IMR-90 (cell line): ENCODE measurements at regions not wholly inside any gene's neighbourhood (a gene's known extent, or its start where the extent isn't known, plus 50 kb on each side); places are given as distances from the start of the nearest gene placed in this dataset.

ENCODE experiments used
- ATAC-seq: fragments of 200-7000 bp; cut with Tn5 transposase; 2 replicates; pipeline ENCODE4 v1.9.1; 2020; ENCODE audit warnings: low read depth, mild to moderate bottlenecking, moderate library complexity
- BruUV-seq: library from RNA; stranded (reverse); fragments of 400-500 nt; replicated peaks from 2 replicates; lab custom pipeline; 2021; lab: Mats Ljungman, UMichigan
- CTCF ChIA-PET: fragments of 300-600 bp; formaldehyde crosslinking; extraction: SDS; loops from one replicate; lab custom pipeline; 2021; ENCODE audit warnings: antibody characterized with exemption; lab: Yijun Ruan, JAX
- POLR2A ChIA-PET: fragments of 300-600 bp; sonication (Branson Sonifier 250); formaldehyde crosslinking; loops from one replicate; lab custom pipeline; 2022; ENCODE audit warnings: antibody characterized with exemption; ENCODE audit not compliant: unreplicated experiment; lab: Charles Lee
- DNase-seq: peaks from one replicate; pipeline ENCODE4 v3.0.0; 2013
- H2AFZ ChIP-seq: replicated peaks from 2 replicates; pipeline ENCODE3; 2013; ENCODE audit warnings: low read length, mild to moderate bottlenecking; ENCODE audit not compliant: poor library complexity
- H2AK5ac ChIP-seq: 2 replicates; pipeline ENCODE4 v1.6.1; 2013; ENCODE audit warnings: low read depth, low read length, inconsistent platforms
- H2AK9ac ChIP-seq: replicated peaks from 2 replicates; pipeline ENCODE3; 2013; ENCODE audit warnings: mild to moderate bottlenecking, low read depth, low read length, moderate library complexity; ENCODE audit not compliant: poor library complexity
- H2BK120ac ChIP-seq: 2 replicates; pipeline ENCODE4 v1.6.1; 2013; ENCODE audit warnings: low read depth, low read length, inconsistent platforms
- H2BK15ac ChIP-seq: 3 replicates; pipeline ENCODE4 v1.6.1; 2013; ENCODE audit warnings: low read depth, low read length, inconsistent platforms
- H2BK20ac ChIP-seq: 2 replicates; pipeline ENCODE4 v1.6.1; 2013; ENCODE audit warnings: low read depth, mild to moderate bottlenecking, inconsistent platforms, low read length, moderate library complexity
- H2BK5ac ChIP-seq: 2 replicates; pipeline ENCODE4 v1.6.1; 2013; ENCODE audit warnings: mild to moderate bottlenecking, low read depth, low read length, inconsistent platforms; ENCODE audit not compliant: poor library complexity, severe bottlenecking
- H3K14ac ChIP-seq: replicated peaks from 2 replicates; pipeline ENCODE4 v1.6.1; 2013; ENCODE audit warnings: low read depth, low read length, inconsistent platforms
- H3K18ac ChIP-seq: 2 replicates; pipeline ENCODE4 v1.6.1; 2013; ENCODE audit warnings: low read depth, low read length, control low read depth
- H3K23ac ChIP-seq: 2 replicates; pipeline ENCODE4 v1.6.1; 2013; ENCODE audit warnings: low read depth, low read length, inconsistent platforms
- H3K27ac ChIP-seq: 2 replicates; pipeline ENCODE4 v1.5.1; 2013; ENCODE audit warnings: mild to moderate bottlenecking, control low read depth, low read length; ENCODE audit not compliant: insufficient read depth
- H3K27me3 ChIP-seq: 2 replicates; pipeline ENCODE4 v1.6.1; 2013; ENCODE audit warnings: low read length; ENCODE audit not compliant: control insufficient read depth, insufficient read depth
- H3K36me3 ChIP-seq: 2 replicates; pipeline ENCODE4 v1.6.1; 2013; ENCODE audit warnings: low read length, mixed read lengths; ENCODE audit not compliant: control insufficient read depth, insufficient read depth
- H3K4ac ChIP-seq: 2 replicates; pipeline ENCODE4 v1.6.1; 2013; ENCODE audit warnings: low read depth, low read length, inconsistent platforms
- H3K4me1 ChIP-seq: 2 replicates; pipeline ENCODE4 v1.6.1; 2013; ENCODE audit warnings: low read length, mixed read lengths; ENCODE audit not compliant: control insufficient read depth, insufficient read depth
- H3K4me2 ChIP-seq: 2 replicates; pipeline ENCODE4 v1.6.1; 2013; ENCODE audit warnings: low read depth, mild to moderate bottlenecking, control low read depth, low read length, moderate library complexity
- H3K4me3 ChIP-seq: 2 replicates; pipeline ENCODE4 v1.5.1; 2013; ENCODE audit warnings: low read depth, mild to moderate bottlenecking, control low read depth, low read length, moderate library complexity; ENCODE audit not compliant: insufficient read depth
- H3K56ac ChIP-seq: 2 replicates; pipeline ENCODE4 v1.6.1; 2013; ENCODE audit warnings: low read length, inconsistent platforms; ENCODE audit not compliant: insufficient read depth; ENCODE audit errors: extremely low read depth
- H3K79me1 ChIP-seq, 2 experiments: 2 replicates each; pipeline ENCODE4 v1.6.1; 2013; ENCODE audit warnings: low read length in 2 of 2, inconsistent platforms in 1 of 2, low read depth in 1 of 2
- H3K9ac ChIP-seq: 2 replicates; pipeline ENCODE4 v1.6.1; 2013; ENCODE audit warnings: low read depth, low read length, control low read depth
- H3K9me1 ChIP-seq: 2 replicates; pipeline ENCODE4 v1.6.1; 2013; ENCODE audit warnings: low read length, inconsistent platforms; ENCODE audit not compliant: insufficient read depth
- H3K9me3 ChIP-seq: 2 replicates; pipeline ENCODE4 v1.6.1; 2013; ENCODE audit warnings: low read length; ENCODE audit not compliant: control insufficient read depth, insufficient read depth
- H4K20me1 ChIP-seq: 2 replicates; pipeline ENCODE4 v1.6.1; 2013; ENCODE audit warnings: low read length, inconsistent platforms; ENCODE audit not compliant: insufficient read depth
- H4K5ac ChIP-seq: 2 replicates; pipeline ENCODE4 v1.6.1; 2013; ENCODE audit warnings: mild to moderate bottlenecking, low read depth, low read length, control low read depth
- H4K8ac ChIP-seq, 2 experiments: 2 replicates each; pipeline ENCODE4 v1.6.1; 2013; ENCODE audit warnings: low read depth in 2 of 2, low read length in 2 of 2, control low read depth in 1 of 2, inconsistent platforms in 1 of 2
- H4K91ac ChIP-seq: 2 replicates; pipeline ENCODE4 v1.6.1; 2013; ENCODE audit warnings: low read depth, low read length, inconsistent platforms; ENCODE audit not compliant: insufficient read depth
- CEBPB ChIP-seq: IDR thresholded peaks from 2 replicates; pipeline ENCODE4 v1.6.1; 2012; ENCODE audit warnings: low read depth, low read length, improper control_type of control experiment
- CHD1 ChIP-seq: IDR thresholded peaks from 2 replicates; pipeline ENCODE4 v1.6.1; 2012; ENCODE audit warnings: low read depth, low read length, improper control_type of control experiment
- CTCF ChIP-seq: conservative IDR thresholded peaks from 2 replicates; pipeline ENCODE4 v1.5.1; 2012; ENCODE audit warnings: mild to moderate bottlenecking, low read depth, low read length, improper control_type of control experiment
- MAFK ChIP-seq: IDR thresholded peaks from 2 replicates; pipeline ENCODE4 v1.6.1; 2012; ENCODE audit warnings: low read depth, low read length, improper control_type of control experiment
- MAZ ChIP-seq: IDR thresholded peaks from 2 replicates; pipeline ENCODE4 v1.6.1; 2012; ENCODE audit warnings: low read depth, mild to moderate bottlenecking, low read length, improper control_type of control experiment, moderate library complexity, borderline replicate concordance
- NFE2L2 ChIP-seq: fragments of 150-350 bp; IDR thresholded peaks from 2 replicates; pipeline ENCODE4 v1.6.1; 2016; ENCODE audit warnings: low read depth, mild to moderate bottlenecking, low read length
- POLR2A ChIP-seq: IDR thresholded peaks from 2 replicates; pipeline ENCODE4 v1.6.1; 2012; ENCODE audit warnings: mild to moderate bottlenecking, low read depth, low read length
- RAD21 ChIP-seq: IDR thresholded peaks from 2 replicates; pipeline ENCODE4 v1.6.1; 2012; ENCODE audit warnings: low read length, improper control_type of control experiment
- RCOR1 ChIP-seq: IDR thresholded peaks from 2 replicates; pipeline ENCODE4 v1.6.1; 2012; ENCODE audit warnings: mild to moderate bottlenecking, low read length, improper control_type of control experiment; ENCODE audit not compliant: insufficient replicate concordance
- RFX5 ChIP-seq: IDR thresholded peaks from 2 replicates; pipeline ENCODE4 v1.8.0; 2012; ENCODE audit warnings: low read depth, mild to moderate bottlenecking, low read length, moderate library complexity
- SMC3 ChIP-seq: fragments of 150-350 bp; IDR thresholded peaks from 2 replicates; pipeline ENCODE4 v1.6.1; 2016; ENCODE audit warnings: low read depth, mild to moderate bottlenecking, antibody characterized with exemption, low read length, moderate library complexity
- USF2 ChIP-seq: fragments of 150-350 bp; IDR thresholded peaks from 2 replicates; pipeline ENCODE4 v1.6.1; 2017; ENCODE audit warnings: mild to moderate bottlenecking, antibody characterized with exemption, low read length, low read depth
- WGBS, 2 experiments: methylation state at CpG; one replicate each; pipeline versions ENCODE4 v1.1.5 to v1.1.7; 2013; ENCODE audit warnings: missing lambda C conversion rate in 2 of 2; ENCODE audit not compliant: insufficient read length in 1 of 2; ENCODE audit errors: extremely low coverage in 2 of 2; 5-methylcytosine and 5-hydroxymethylcytosine counted together
- dilution Hi-C: fragments of 300-500 bp; cut with HindIII; formaldehyde crosslinking; loops from one replicate; pipeline ENCODE4 v1.14.3; 2018; ENCODE audit warnings: low sequenced_read_pairs; ENCODE audit not compliant: unreplicated experiment
- in situ Hi-C: fragments of 300-500 bp; cut with MboI; formaldehyde crosslinking; loops from 3 replicates; pipeline ENCODE4 v1.14.3; 2019; ENCODE audit warnings: low sequenced_read_pairs, inconsistent platforms, mixed read lengths
- intact Hi-C: fragments of 100-400 bp; cut with micrococcal nuclease; formaldehyde crosslinking; loops from 2 replicates; pipeline ENCODE4 v1.10.0; 2022

GRCh38 chr12:105454688-105455087 is 124.2 kb downstream of the C12orf75 start:
- WGBS, 2 experiments, result 80% methylated on average over 1 of the region's 4 CpGs; no CpG with 5 or more reads in 1 of the 2 experiments
- Histone ChIP-seq H3K27me3 (no peaks in the 10 kb centered on the region), H2BK15ac (no peak overlapping the region), H3K14ac (no peak overlapping the region), H3K4me3 (no peak overlapping the region), H2AK9ac (no peak overlapping the region), H2BK20ac (no peak overlapping the region), H2BK120ac (no peak overlapping the region), H3K18ac (no peak overlapping the region), H4K5ac (no peak overlapping the region), H3K36me3 (no peaks in the 10 kb centered on the region), H3K79me1 (no peaks in the 10 kb centered on the region), H3K4me1 (peaks cover 2% of the 10 kb centered on the region), H2AK5ac (no peak overlapping the region), H4K91ac (no peak overlapping the region), H3K9ac (no peak overlapping the region), H3K56ac (no peak overlapping the region), H3K9me1 (no peaks in the 10 kb centered on the region), H3K4ac (no peak overlapping the region), H3K27ac (no peak overlapping the region), H3K23ac (no peak overlapping the region), H3K9me3 (peaks cover 4% of the 10 kb centered on the region), H2AFZ (no peak overlapping the region), H4K8ac (no peak overlapping the region), H2BK5ac (no peak overlapping the region), H4K20me1 (no peaks in the 10 kb centered on the region), H3K4me2 (no peak overlapping the region)
- intact Hi-C loops (no loop called here), in situ Hi-C loops (no loop called here), dilution Hi-C loops (no loop called here)
- ATAC-seq (no peak), DNase-seq (no peak)
- CTCF ChIA-PET, result interaction anchor here (1.0 kb wide), 1 partner anchor 15 kb away, joined by 3 read pairs; no protein-coding TSS in a partner anchor
- POLR2A ChIA-PET, result no interaction called here
- no peak for TF ChIP-seq RFX5
- TF ChIP-seq RAD21, result no peak
- TF ChIP-seq RCOR1, result no peak
- TF ChIP-seq NFE2L2, result no peak
- no peak for TF ChIP-seq USF2
- TF ChIP-seq POLR2A, result no peak
- TF ChIP-seq SMC3, result no peak
- TF ChIP-seq CEBPB, result no peak
- TF ChIP-seq MAFK, result no peak
- TF ChIP-seq MAZ, result no peak
- no peak for TF ChIP-seq CHD1
- no peak for TF ChIP-seq CTCF
- no TSS peak for BruUV-seq
